CD4-positive, alpha-beta T cell treated with Interleukin-4 for 1 hour (primary cell): ENCODE measurements at regions not wholly inside any gene's neighbourhood (a gene's known extent, or its start where the extent isn't known, plus 50 kb on each side); places are given as distances from the start of the nearest gene placed in this dataset.

ENCODE experiments used
- DNase-seq, 2 donors: peaks; one replicate each; pipeline ENCODE4 v3.0.0-alpha.2; 2020 to 2022

DNA sequence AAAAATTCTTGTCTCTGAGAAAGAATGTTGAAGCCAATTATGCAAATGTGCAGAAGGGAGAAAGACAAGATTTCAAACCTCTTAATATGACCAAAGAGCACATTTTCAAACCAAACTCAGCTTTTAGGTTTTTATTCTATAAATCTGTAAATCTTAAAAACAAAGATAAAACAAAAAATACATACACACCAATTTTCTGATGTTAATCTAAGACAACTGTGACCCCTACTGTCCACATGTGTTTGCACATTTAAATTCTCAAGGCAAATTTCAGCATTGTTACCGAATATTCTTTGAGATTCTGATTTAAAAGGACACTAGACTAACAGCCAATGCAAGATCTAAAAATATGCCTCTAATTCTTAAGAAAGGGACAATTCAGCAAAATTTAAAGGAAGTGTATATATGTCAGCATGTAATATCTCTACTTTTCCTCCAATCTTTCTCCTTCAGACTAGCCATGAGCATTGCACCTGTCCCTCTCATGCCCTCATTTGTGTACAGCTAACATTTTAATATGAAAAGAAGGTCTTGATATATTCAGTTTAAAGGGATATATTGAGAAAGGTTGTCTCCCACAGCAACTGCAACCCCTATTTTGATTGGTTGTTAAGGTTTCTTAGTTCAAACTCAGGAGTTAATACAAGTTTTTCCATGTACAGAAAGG, 417.9 kb downstream of the IPMK start:
- no peak for DNase-seq

- no peak for DNase-seq
Measured at GRCh38 chr10:57846307-57847065, 421.2 kb downstream of the IPMK start.

GRCh38 chr10:57844387-57844998, 423.2 kb downstream of the IPMK start:
- DNase-seq = no peak

DNA sequence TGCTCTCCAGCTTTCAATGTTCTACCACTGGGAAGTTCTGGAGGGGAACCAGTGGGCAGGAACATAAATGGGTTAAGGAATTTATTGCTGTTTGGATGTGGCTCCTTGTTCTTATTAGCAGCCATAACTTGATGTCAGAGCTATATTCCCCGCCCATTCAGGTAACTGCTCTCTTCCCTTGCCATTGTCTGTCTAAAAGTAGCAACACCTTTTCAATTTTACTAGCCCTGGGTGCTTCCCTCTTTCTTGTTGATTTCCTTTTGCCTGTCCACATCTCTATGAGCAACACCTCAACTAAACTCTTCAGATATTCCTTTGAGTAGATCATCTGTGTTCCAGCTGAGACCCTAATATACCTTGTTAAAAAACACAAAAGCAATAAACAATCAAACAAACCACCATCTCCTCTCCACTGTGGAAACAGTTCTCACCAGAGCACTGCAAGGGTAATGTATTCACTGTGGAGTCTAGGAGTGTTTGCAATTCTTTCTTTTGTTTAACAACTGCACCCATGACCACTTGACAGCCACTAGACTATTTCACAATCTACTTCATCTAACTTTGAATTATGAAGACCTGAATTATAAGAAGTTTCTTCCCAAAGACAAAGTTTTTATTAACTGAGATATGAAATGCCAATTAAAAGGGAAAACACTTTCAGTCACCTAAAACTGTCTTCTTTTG, 436.7 kb downstream of the IPMK start:
- no peak for DNase-seq

DNA sequence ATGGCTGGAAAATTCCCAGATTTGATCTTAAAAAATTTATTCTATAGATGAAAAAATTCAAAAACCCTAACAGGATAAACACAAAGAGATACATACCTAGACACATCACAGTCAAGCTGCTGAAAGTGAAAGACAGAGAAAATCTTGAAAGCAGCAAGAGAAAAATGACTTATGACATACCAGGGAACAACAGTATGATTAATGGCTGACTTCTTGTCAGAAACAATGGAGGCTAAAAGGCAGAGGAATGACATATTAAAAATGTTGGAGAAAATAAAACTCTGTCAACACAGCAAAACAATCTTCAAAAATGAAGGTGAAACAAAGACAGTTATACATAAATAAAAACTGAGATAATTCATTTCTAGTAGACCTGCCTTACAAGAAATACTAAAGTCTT, 442.7 kb downstream of the IPMK start:
- no peak for DNase-seq

DNA sequence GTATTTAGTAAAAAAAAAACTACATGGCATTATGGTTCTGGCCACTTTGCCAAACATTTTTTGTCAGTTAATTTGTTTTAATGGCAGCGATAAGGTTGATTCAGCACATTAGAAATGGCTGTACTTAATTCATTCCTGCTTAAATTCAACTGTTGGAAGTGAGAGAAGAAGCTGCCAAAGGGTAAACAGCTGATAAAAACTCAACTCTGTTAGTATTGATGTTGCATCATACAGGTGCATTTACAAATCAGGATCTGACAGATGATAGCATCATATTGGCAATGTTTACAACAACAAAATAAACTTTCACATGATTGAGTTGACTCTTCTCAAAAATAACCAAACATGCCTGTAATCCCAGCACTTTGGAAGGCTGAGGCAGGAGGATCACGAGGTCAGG, 444.3 kb downstream of the IPMK start:
- DNase-seq = no peak

DNA sequence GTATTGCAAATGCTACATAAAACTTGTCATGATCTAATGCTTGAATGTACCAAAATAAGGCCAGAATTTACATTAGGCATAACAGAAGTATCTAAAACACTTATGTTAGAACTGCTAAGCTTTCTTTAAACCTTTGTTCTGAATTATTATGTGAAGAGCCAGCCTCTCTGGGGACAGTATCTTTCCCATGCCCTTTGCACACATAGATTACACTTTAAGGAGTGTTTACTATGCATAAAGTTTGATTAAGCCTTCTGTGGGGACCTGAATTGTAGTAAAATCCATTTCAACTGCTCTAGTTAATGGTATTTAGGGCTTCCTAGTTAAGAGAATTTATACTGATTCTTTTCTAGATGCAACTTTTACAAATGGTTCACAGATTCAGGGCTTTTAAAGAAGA, 444.7 kb downstream of the IPMK start:
- DNase-seq = no peak

GRCh38 chr10:57818522-57818921, 449.2 kb downstream of the IPMK start:
- no peak for DNase-seq

DNA sequence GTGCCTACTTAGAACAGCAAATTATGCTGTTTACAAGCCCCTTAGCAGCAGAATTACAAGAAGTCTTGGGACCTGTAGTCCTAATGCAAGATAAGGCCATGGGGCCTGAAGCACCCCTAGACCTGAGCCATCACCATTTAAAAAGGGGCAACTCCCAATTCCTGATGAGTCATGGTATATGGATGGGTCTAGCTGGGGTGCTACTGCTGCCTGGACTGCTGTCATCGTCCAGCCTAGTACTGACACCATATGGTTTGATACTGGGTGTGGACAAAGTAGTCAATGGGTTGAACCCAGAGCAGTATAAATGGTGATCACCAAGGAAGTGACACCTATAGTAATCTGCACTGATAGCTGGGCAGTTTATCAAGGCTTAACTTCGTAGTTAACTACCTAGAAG, 450.0 kb downstream of the IPMK start:
- DNase-seq = no peak

DNA sequence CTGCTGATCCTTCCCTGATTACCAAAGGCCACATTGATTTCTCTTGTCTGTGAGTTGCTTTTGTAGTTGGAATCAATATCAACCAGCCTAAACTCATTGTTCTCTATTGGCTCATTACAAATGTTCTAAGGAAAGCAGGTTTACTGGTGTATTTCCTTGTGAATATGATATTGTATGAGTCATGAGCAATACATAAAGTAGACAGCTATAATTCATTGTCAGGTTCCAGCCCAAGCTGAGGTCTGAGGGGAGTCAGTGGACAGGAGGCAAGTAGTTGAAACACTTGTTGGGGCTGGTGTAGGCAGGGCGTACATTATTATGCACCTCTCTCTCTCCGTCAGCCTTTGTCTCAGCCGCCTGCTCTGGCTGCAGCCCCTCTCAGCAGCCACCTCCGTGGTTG, 451.7 kb downstream of the IPMK start:
- DNase-seq = no peak

GRCh38 chr10:57809961-57810360, 457.7 kb downstream of the IPMK start:
- DNase-seq = no peak

DNA sequence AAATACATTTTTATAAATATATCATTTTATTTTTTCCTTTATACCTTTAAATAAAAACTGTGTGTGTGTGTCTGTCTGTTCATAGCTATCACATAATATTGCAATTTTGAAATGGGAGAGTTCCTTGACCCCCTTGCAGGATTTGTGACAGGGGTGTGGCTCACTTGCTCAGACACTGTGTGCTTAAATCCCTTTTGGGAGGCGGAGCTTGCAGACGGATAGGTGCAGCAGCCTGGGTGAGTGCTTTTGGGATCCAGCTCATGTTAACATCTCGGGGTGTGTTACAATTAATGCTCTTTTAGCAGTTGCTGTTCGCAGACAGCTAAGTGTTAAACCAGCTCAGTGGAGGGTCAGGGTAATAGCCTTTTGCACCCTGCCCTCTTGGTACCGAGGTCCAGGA, 459.8 kb downstream of the IPMK start:
- no peak for DNase-seq

- DNase-seq = no peak
Measured at GRCh38 chr10:57806675-57807074, 461.0 kb downstream of the IPMK start.

GRCh38 chr10:57799625-57800024, 468.1 kb downstream of the IPMK start:
- no peak for DNase-seq

DNA sequence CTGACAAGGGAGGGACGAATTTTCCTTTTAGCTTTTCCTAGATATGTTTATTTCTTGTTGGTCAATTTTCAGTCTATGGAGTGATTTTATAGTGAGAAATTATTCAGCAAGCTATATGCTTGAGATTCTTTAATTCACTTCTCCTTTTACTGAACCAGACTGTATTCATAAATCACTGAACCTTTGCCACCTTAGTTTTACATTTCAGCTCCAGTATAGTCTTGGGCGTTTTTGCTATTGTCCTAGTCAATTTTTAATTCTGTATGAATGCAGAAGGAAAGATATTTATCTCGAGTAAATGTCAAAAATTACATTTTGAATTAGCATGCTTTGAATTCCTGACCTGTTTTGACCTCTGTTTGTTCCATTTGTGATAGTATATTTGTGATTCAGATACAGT, 468.9 kb downstream of the IPMK start:
- no peak for DNase-seq

GRCh38 chr10:57791546-57791945, 476.1 kb downstream of the IPMK start:
- no peak for DNase-seq

GRCh38 chr10:57790703-57791102, 477.0 kb downstream of the IPMK start:
- DNase-seq = no peak

DNA sequence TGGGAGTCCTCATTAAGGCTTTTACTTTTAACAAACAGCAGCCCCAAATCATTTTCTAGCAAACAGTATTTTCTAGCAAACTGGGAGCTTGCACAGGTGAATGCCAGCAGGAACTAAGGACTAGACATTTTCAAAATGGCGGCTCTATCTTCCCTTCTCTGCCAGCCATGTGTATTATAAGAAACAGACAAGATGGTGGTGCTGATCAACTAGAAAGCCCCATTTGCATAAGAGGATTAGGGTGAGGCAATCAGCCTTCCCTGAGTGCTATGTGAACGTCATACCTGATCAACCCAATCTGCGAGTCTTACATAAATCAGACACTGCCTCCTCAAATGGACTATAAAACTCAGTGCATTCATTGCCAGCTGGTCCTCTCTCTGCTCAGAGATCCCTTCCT, 479.6 kb downstream of the IPMK start:
- no peak for DNase-seq

DNA sequence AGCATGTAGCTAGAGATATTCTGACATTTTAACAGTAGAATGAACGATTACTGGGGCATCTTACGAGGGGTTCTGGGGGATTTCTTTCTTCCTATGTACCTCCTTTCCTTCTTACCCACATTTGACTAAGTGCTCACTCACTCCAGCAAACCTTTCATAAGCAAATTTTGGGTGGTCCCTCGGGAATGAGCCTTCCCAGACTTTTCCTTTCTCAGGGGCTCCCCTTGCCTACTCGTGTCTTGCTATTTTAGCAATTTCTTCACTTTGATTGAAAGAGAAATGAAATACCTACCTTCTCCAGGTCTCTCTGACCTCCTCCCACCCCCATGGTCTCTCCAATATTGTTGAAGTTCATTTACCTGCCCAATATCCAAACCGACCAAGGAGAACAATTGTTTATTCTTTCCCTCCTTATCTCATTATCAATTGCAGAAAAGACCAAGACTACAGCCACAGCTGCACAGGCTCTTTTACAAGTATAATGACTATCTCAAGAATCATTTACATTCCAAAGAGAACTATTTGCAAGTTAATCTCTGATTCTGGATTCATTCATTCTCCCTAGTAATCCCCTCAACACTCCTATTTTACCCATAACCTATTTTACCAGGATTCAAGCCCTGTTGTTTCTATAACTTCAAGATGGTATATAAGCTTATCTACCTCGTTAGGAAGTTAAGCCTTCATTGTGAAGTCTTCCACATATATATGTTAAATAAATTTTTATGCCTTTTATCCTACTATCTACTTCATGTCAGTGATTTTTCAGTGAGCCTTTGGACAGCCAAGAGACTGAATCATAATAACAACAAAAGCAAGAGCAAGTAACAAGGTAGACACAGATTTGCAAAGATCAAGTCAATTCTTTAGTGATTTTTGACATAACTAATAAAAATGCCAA, 480.6 kb downstream of the IPMK start:
- DNase-seq = no peak

DNA sequence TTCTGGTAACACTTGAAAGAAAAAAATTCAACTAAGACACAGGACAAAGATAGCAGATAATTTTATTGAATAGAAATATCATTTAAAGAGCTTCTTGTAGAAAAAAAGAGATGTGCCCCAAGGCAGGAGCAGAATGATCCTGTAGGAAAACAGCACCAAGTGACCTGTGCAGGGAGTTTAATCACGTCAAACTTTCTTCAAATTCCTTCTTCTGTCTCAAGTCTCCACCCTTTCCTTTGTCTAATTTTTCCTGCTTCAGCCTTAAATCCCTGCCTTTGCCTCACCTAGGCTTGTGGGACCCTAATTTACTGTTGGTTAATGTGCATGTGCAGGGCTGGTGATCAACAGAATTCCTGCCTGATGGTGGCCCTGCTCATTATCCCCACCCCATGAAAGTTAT, 481.4 kb downstream of the IPMK start:
- DNase-seq = no peak

GRCh38 chr10:57785546-57785945, 482.1 kb downstream of the IPMK start:
- no peak for DNase-seq

DNA sequence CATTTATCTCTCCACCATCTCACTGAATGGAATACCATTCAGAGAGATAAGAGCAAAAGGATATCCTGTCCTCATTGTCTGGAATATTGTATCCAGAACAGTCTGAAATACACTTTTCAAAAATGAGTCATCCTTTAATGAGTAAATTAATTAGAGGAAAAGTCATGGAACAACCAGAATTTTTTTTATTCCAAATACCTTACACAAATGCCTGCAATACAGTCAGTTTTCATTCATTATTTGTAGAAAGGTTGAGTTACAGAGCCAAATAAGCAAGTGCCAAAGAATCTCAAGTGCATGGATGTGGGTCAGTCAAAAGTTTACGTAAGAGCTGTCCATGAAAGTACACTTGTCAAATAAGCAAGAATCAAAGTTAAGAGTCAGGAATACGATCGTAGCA, 482.6 kb downstream of the IPMK start:
- no peak for DNase-seq
